Panc1 (cell line): ENCODE measurements at regions not wholly inside any gene's neighbourhood (a gene's known extent, or its start where the extent isn't known, plus 50 kb on each side); places are given as distances from the start of the nearest gene placed in this dataset.

Experiments used
- ATAC-seq: fragments of 200-7000 bp; cut with Tn5 transposase; 2 replicates; pipeline ENCODE4 v1.9.1; 2020; ENCODE audit warnings: mild to moderate bottlenecking, moderate library complexity
- BruUV-seq: library from RNA; stranded (reverse); fragments of 400-500 nt; replicated peaks from 2 replicates; lab custom pipeline; 2021; lab: Mats Ljungman, UMichigan
- CTCF ChIA-PET: fragments of 300-600 bp; sonication (Branson Sonifier 250); formaldehyde crosslinking; loops from one replicate; lab custom pipeline; 2022; ENCODE audit warnings: antibody characterized with exemption; lab: Charles Lee
- POLR2A ChIA-PET: fragments of 300-600 bp; sonication (Branson Sonifier 250); formaldehyde crosslinking; loops from one replicate; lab custom pipeline; 2022; ENCODE audit warnings: antibody characterized with exemption; lab: Charles Lee
- DNase-seq: peaks from one replicate; pipeline ENCODE4 v3.0.0-alpha.2; 2010; ENCODE audit warnings: low read depth, low spot score
- H3K27ac ChIP-seq: 2 replicates; pipeline ENCODE4 v1.5.1; 2011; ENCODE audit warnings: mild to moderate bottlenecking, low read length, inconsistent platforms
- H3K27me3 ChIP-seq: fragments of 200-500 bp; sonication (Bioruptor generic); 2 replicates; pipeline ENCODE4 v1.6.0; 2014; ENCODE audit warnings: low read length, inconsistent platforms; ENCODE audit not compliant: control insufficient read depth, insufficient read depth
- H3K36me3 ChIP-seq: fragments of 200-500 bp; sonication (Bioruptor generic); 2 replicates; pipeline ENCODE4 v1.5.1; 2014; ENCODE audit warnings: inconsistent platforms, mild to moderate bottlenecking, low read length, moderate library complexity; ENCODE audit not compliant: control insufficient read depth, insufficient read depth
- H3K4me1 ChIP-seq: 2 replicates; pipeline ENCODE4 v1.5.1; 2011; ENCODE audit warnings: inconsistent platforms, mild to moderate bottlenecking, low read length, moderate library complexity; ENCODE audit not compliant: control insufficient read depth, insufficient read depth
- H3K4me3 ChIP-seq, 2 experiments: 2 replicates each; pipeline ENCODE4 v1.5.1; 2011 to 2012; ENCODE audit warnings: low read depth in 2 of 2, low read length in 2 of 2, mild to moderate bottlenecking in 2 of 2, inconsistent platforms in 1 of 2, moderate library complexity in 1 of 2
- H3K9me3 ChIP-seq: fragments of 200-500 bp; sonication (Bioruptor generic); 2 replicates; pipeline ENCODE4 v1.5.1; 2014; ENCODE audit warnings: low read depth, mild to moderate bottlenecking, inconsistent platforms, low read length, moderate library complexity; ENCODE audit not compliant: control insufficient read depth, insufficient read depth
- POLR2AphosphoS5 ChIP-seq: IDR thresholded peaks from 2 replicates; pipeline ENCODE4 v1.6.1; 2012; ENCODE audit warnings: mild to moderate bottlenecking, low read depth, low read length, moderate library complexity
- SIN3A ChIP-seq: IDR thresholded peaks from 2 replicates; pipeline ENCODE4 v1.6.1; 2012; ENCODE audit warnings: low read depth, mild to moderate bottlenecking, low read length, moderate library complexity, borderline replicate concordance; ENCODE audit not compliant: insufficient read depth
- TCF7L2 ChIP-seq: IDR thresholded peaks from 2 replicates; pipeline ENCODE4 v1.6.1; 2011; ENCODE audit warnings: mild to moderate bottlenecking, low read depth, low read length, inconsistent platforms
- in situ Hi-C: cut with HindIII; loops from 2 replicates; pipeline ENCODE4 v1.10.0; 2016; ENCODE audit warnings: low sequenced_read_pairs, low pct_unique_long_range_greater_than_20kb
- intact Hi-C: fragments of 100-400 bp; cut with micrococcal nuclease; formaldehyde crosslinking; loops from one replicate; pipeline ENCODE4 v1.10.0; 2022; ENCODE audit not compliant: unreplicated experiment
- TF ChIP-seq, protein P1 (sequence below), 2 experiments: IDR thresholded peaks; 2 replicates each; pipeline ENCODE4 v1.6.1; 2011 to 2012; ENCODE audit warnings: low read depth in 2 of 2, control low read depth in 1 of 2, low read length in 1 of 2, mild to moderate bottlenecking in 1 of 2, moderate library complexity in 1 of 2; ENCODE audit not compliant: insufficient read depth in 1 of 2
- TF ChIP-seq, protein P2 (sequence below): fragments of 450-650 bp; IDR thresholded peaks from 2 replicates; pipeline ENCODE4 v1.5.1; 2017; ENCODE audit warnings: mild to moderate bottlenecking

DNA sequence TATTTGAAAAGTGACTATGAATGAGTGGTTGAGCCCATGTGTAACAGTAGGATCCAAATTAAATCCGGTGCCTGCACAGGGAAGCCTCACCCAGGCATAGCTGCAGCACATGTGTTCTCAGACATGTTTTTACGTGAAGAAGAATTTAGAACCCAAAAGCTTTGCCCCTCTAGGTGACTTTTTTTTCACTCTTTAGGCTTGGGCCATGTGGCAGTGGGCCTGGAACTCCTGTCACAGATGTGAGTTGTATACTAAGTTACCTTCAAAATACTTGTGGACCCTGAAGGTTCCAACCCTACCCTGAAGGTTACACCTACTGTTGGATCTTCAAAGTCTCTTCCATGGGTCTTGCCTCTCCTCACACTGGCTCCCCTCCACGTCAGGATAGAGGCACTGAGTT lies 146.6 kb downstream of the GAS1 start:
- in situ Hi-C loops, result no loop called here
- Histone ChIP-seq H3K27ac (no peak overlapping the region), H3K27me3 (no peaks in the 10 kb centered on the region), H3K4me1 (no peaks in the 10 kb centered on the region), H3K36me3 (no peaks in the 10 kb centered on the region), H3K9me3 (no peaks in the 10 kb centered on the region), H3K4me3 (no peak overlapping the region)
- TF ChIP-seq TCF7L2 (no peak), POLR2AphosphoS5 (no peak)
- TF ChIP-seq, protein P1, sequence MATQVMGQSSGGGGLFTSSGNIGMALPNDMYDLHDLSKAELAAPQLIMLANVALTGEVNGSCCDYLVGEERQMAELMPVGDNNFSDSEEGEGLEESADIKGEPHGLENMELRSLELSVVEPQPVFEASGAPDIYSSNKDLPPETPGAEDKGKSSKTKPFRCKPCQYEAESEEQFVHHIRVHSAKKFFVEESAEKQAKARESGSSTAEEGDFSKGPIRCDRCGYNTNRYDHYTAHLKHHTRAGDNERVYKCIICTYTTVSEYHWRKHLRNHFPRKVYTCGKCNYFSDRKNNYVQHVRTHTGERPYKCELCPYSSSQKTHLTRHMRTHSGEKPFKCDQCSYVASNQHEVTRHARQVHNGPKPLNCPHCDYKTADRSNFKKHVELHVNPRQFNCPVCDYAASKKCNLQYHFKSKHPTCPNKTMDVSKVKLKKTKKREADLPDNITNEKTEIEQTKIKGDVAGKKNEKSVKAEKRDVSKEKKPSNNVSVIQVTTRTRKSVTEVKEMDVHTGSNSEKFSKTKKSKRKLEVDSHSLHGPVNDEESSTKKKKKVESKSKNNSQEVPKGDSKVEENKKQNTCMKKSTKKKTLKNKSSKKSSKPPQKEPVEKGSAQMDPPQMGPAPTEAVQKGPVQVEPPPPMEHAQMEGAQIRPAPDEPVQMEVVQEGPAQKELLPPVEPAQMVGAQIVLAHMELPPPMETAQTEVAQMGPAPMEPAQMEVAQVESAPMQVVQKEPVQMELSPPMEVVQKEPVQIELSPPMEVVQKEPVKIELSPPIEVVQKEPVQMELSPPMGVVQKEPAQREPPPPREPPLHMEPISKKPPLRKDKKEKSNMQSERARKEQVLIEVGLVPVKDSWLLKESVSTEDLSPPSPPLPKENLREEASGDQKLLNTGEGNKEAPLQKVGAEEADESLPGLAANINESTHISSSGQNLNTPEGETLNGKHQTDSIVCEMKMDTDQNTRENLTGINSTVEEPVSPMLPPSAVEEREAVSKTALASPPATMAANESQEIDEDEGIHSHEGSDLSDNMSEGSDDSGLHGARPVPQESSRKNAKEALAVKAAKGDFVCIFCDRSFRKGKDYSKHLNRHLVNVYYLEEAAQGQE (IDR thresholded peaks at IDR 0.05; ENCODE audit: insufficient read depth in 1 of 2, low read depth in 2 of 2, low read length in 1 of 2), result no peak
- no peak for ATAC-seq
- BruUV-seq, result no TSS peak
- ChIA-PET POLR2A (no interaction called here), CTCF (no interaction called here)
- intact Hi-C loops, result no loop called here
- no peak for DNase-seq

GRCh38 chr9:86798966-86799365 lies 148.3 kb downstream of the GAS1 start:
- no peaks in the 10 kb centered on the region for H3K27me3 ChIP-seq
- TF ChIP-seq, protein P1 (IDR thresholded peaks at IDR 0.05; ENCODE audit: insufficient read depth in 1 of 2, low read depth in 2 of 2, low read length in 1 of 2), result no peak
- TF ChIP-seq TCF7L2, result no peak
- TF ChIP-seq SIN3A, result no peak
- no TSS peak for BruUV-seq
- intact Hi-C loops, result no loop called here
- no peak overlapping the region for H3K27ac ChIP-seq
- in situ Hi-C loops, result no loop called here
- H3K4me3 ChIP-seq, result no peak overlapping the region
- ATAC-seq (no peak), DNase-seq (no peak)
- ChIA-PET POLR2A (no interaction called here), CTCF (no interaction called here)
- H3K4me1 ChIP-seq, result no peaks in the 10 kb centered on the region
- H3K36me3 ChIP-seq, result no peaks in the 10 kb centered on the region
- no peaks in the 10 kb centered on the region for H3K9me3 ChIP-seq

GRCh38 chr9:86796666-86797065 lies 150.6 kb downstream of the GAS1 start:
- TF ChIP-seq, protein P2, sequence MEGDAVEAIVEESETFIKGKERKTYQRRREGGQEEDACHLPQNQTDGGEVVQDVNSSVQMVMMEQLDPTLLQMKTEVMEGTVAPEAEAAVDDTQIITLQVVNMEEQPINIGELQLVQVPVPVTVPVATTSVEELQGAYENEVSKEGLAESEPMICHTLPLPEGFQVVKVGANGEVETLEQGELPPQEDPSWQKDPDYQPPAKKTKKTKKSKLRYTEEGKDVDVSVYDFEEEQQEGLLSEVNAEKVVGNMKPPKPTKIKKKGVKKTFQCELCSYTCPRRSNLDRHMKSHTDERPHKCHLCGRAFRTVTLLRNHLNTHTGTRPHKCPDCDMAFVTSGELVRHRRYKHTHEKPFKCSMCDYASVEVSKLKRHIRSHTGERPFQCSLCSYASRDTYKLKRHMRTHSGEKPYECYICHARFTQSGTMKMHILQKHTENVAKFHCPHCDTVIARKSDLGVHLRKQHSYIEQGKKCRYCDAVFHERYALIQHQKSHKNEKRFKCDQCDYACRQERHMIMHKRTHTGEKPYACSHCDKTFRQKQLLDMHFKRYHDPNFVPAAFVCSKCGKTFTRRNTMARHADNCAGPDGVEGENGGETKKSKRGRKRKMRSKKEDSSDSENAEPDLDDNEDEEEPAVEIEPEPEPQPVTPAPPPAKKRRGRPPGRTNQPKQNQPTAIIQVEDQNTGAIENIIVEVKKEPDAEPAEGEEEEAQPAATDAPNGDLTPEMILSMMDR, result no peak
- no peak for TF ChIP-seq SIN3A
- no peak for TF ChIP-seq POLR2AphosphoS5
- TF ChIP-seq, protein P1 (IDR thresholded peaks at IDR 0.05; ENCODE audit: insufficient read depth in 1 of 2, low read depth in 2 of 2, low read length in 1 of 2), result no peak
- TF ChIP-seq TCF7L2, result no peak
- Histone ChIP-seq H3K27me3 (no peaks in the 10 kb centered on the region), H3K4me3 (no peak overlapping the region), H3K36me3 (no peaks in the 10 kb centered on the region), H3K4me1 (no peaks in the 10 kb centered on the region), H3K27ac (no peak overlapping the region), H3K9me3 (no peaks in the 10 kb centered on the region)
- in situ Hi-C loops, result no loop called here
- no peak for DNase-seq
- intact Hi-C loops, result no loop called here
- no TSS peak for BruUV-seq
- ChIA-PET CTCF (no interaction called here), POLR2A (no interaction called here)
- ATAC-seq, result no peak
